CD14-positive monocyte (primary cell): ENCODE measurements at regions not wholly inside any gene's neighbourhood (a gene's known extent, or its start where the extent isn't known, plus 50 kb on each side); places are given as distances from the start of the nearest gene placed in this dataset.

Experiments used
- DNase-seq, 3 donors: peaks; one replicate each; pipeline ENCODE4 v3.0.0-alpha.2; 2011 to 2022
- H2AFZ ChIP-seq: 2 replicates; pipeline ENCODE4 v1.6.0; 2012; ENCODE audit warnings: mild to moderate bottlenecking, low read depth, low read length, inconsistent platforms; ENCODE audit not compliant: insufficient read depth, poor library complexity, severe bottlenecking
- H3K27ac ChIP-seq, 2 donors: 1 replicate in 1 of 2; 2 replicates in 1 of 2; pipeline ENCODE4 v1.5.1; 2012 to 2013; ENCODE audit warnings: low read length in 2 of 2, control low read depth in 1 of 2, inconsistent platforms in 1 of 2, low read depth in 1 of 2, mild to moderate bottlenecking in 1 of 2
- H3K27me3 ChIP-seq, 2 donors: one replicate each; pipeline versions ENCODE4 v1.6.0 to v1.6.1; 2011 to 2013; ENCODE audit warnings: low read length in 2 of 2; ENCODE audit not compliant: control insufficient read depth in 2 of 2, insufficient read depth in 2 of 2
- H3K36me3 ChIP-seq, 2 donors: replicated peaks in 1 of 2; 1 replicate in 1 of 2; 2 replicates in 1 of 2; pipeline versions ENCODE4 v1.5.1 to v1.6.1; 2012 to 2013; ENCODE audit warnings: low read length in 2 of 2, control low read depth in 1 of 2, inconsistent platforms in 1 of 2, mild to moderate bottlenecking in 1 of 2; ENCODE audit not compliant: insufficient read depth in 2 of 2, control insufficient read depth in 1 of 2
- H3K4me1 ChIP-seq, 2 donors: 1 replicate in 1 of 2; 2 replicates in 1 of 2; pipeline versions ENCODE4 v1.5.1 to v1.6.1; 2012 to 2013; ENCODE audit warnings: low read length in 2 of 2, control low read depth in 1 of 2, inconsistent platforms in 1 of 2, mild to moderate bottlenecking in 1 of 2, moderate library complexity in 1 of 2; ENCODE audit not compliant: insufficient read depth in 2 of 2, control insufficient read depth in 1 of 2
- H3K4me2 ChIP-seq: replicated peaks from 2 replicates; pipeline ENCODE3; 2012; ENCODE audit warnings: low read length, moderate library complexity, mild to moderate bottlenecking; ENCODE audit not compliant: poor library complexity, severe bottlenecking; ENCODE audit errors: extremely low read depth
- H3K4me3 ChIP-seq, 3 experiments: fragments of 200-600 bp in 1 of 3; sonication (generic) in 1 of 3; replicated peaks in 1 of 3; 1 replicate in 2 of 3; 2 replicates in 1 of 3; pipeline ENCODE4 v1.5.1; 2011 to 2013; ENCODE audit warnings: low read length in 3 of 3, mild to moderate bottlenecking in 3 of 3, control low read depth in 2 of 3, low read depth in 2 of 3, inconsistent platforms in 1 of 3, moderate library complexity in 1 of 3
- H3K79me2 ChIP-seq: 2 replicates; pipeline ENCODE4 v1.6.0; 2012; ENCODE audit warnings: mild to moderate bottlenecking, control low read depth, inconsistent platforms, low read length, moderate library complexity; ENCODE audit not compliant: insufficient read depth
- H3K9ac ChIP-seq: 2 replicates; pipeline ENCODE4 v1.6.0; 2017; ENCODE audit warnings: low read length, mild to moderate bottlenecking; ENCODE audit not compliant: insufficient read depth, poor library complexity, severe bottlenecking
- H3K9me3 ChIP-seq, 2 donors: replicated peaks in 1 of 2; 1 replicate in 1 of 2; 2 replicates in 1 of 2; pipeline versions ENCODE4 v1.5.1 to v1.6.1; 2012 to 2013; ENCODE audit warnings: low read length in 2 of 2, control low read depth in 1 of 2; ENCODE audit not compliant: control insufficient read depth in 1 of 2, insufficient read depth in 1 of 2
- H4K20me1 ChIP-seq: 2 replicates; pipeline ENCODE4 v1.6.0; 2012; ENCODE audit warnings: mild to moderate bottlenecking, low read length, control low read depth, moderate library complexity; ENCODE audit not compliant: insufficient read depth
- H3K27ac Mint-ChIP-seq, 7 donors: one replicate each; pipeline ENCODE4 v1.8.0; 2020; ENCODE audit warnings: mild to moderate bottlenecking in 7 of 7, mixed read lengths in 7 of 7, moderate library complexity in 6 of 7, inconsistent platforms in 2 of 7
- H3K27me3 Mint-ChIP-seq, 3 donors: one replicate each; pipeline ENCODE4 v1.8.0; 2021 to 2022; ENCODE audit warnings: low read depth in 3 of 3, mild to moderate bottlenecking in 3 of 3, mixed read lengths in 3 of 3, moderate library complexity in 3 of 3, inconsistent platforms in 1 of 3
- H3K36me3 Mint-ChIP-seq, 2 donors: one replicate each; pipeline ENCODE4 v1.8.0; 2020; ENCODE audit warnings: mixed read lengths in 2 of 2, inconsistent platforms in 1 of 2, mild to moderate bottlenecking in 1 of 2
- H3K4me1 Mint-ChIP-seq: one replicate; pipeline ENCODE4 v1.8.0; 2020; ENCODE audit warnings: mild to moderate bottlenecking, mixed read lengths
- H3K4me3 Mint-ChIP-seq, 2 donors: one replicate each; pipeline ENCODE4 v1.8.0; 2020; ENCODE audit warnings: mild to moderate bottlenecking in 2 of 2, mixed read lengths in 2 of 2, moderate library complexity in 1 of 2
- H3K9me3 Mint-ChIP-seq, 7 donors: one replicate each; pipeline ENCODE4 v1.8.0; 2020 to 2022; ENCODE audit warnings: mixed read lengths in 7 of 7, mild to moderate bottlenecking in 6 of 7, moderate library complexity in 6 of 7, inconsistent platforms in 2 of 7
- intact Hi-C, 2 donors: fragments of 100-400 bp; cut with micrococcal nuclease; formaldehyde crosslinking; loops; one replicate each; pipeline versions ENCODE4 v1.15.0 to v1.15.1; 2023
- TF ChIP-seq, protein P1 (sequence below): fragments of 200-600 bp; IDR thresholded peaks from one replicate; pipeline ENCODE4 v1.8.0; 2022; ENCODE audit warnings: antibody characterized with exemption, mild to moderate bottlenecking

DNA sequence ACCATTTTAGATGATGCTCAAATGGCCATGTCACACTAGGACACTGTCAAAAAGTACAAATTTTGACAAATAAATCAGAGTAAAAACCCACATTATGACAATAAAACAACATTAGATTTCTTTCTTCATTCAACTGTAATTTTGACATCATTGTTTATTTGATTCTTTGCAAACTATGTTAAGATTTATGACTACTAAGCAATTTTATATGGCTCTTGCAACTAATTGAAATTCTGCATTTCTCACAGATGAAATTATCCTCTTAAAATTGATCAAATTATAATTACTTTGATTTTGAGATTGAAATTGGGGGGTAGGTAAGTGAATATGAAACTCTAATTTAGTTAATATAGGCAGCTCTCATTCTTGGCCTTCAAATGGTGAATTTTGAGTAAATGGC lies 59.8 kb downstream of the ATOH1 start:
- Histone ChIP-seq H3K36me3 (no peaks in the 10 kb centered on the region), H4K20me1 (no peaks in the 10 kb centered on the region), H3K9ac (no peak overlapping the region), H3K4me1 (no peaks in the 10 kb centered on the region), H3K27ac (no peak overlapping the region), H3K9me3 (no peaks in the 10 kb centered on the region), H3K79me2 (no peaks in the 10 kb centered on the region), H3K4me2 (no peak overlapping the region), H3K27me3 (no peaks in the 10 kb centered on the region), H3K4me3 (no peak overlapping the region), H2AFZ (no peak overlapping the region)
- intact Hi-C loops: no loop called here
- DNase-seq: no peak
- H3K36me3 Mint-ChIP-seq: no peaks in the 10 kb centered on the region
- H3K4me1 Mint-ChIP-seq: no peaks in the 10 kb centered on the region
- no peak overlapping the region for H3K27ac Mint-ChIP-seq
- peaks cover 0 to 2% (median 2%) of the 10 kb centered on the region in 3 donors for H3K27me3 Mint-ChIP-seq
- H3K4me3 Mint-ChIP-seq: no peak overlapping the region
- no peaks in the 10 kb centered on the region for H3K9me3 Mint-ChIP-seq
- TF ChIP-seq, protein P1, sequence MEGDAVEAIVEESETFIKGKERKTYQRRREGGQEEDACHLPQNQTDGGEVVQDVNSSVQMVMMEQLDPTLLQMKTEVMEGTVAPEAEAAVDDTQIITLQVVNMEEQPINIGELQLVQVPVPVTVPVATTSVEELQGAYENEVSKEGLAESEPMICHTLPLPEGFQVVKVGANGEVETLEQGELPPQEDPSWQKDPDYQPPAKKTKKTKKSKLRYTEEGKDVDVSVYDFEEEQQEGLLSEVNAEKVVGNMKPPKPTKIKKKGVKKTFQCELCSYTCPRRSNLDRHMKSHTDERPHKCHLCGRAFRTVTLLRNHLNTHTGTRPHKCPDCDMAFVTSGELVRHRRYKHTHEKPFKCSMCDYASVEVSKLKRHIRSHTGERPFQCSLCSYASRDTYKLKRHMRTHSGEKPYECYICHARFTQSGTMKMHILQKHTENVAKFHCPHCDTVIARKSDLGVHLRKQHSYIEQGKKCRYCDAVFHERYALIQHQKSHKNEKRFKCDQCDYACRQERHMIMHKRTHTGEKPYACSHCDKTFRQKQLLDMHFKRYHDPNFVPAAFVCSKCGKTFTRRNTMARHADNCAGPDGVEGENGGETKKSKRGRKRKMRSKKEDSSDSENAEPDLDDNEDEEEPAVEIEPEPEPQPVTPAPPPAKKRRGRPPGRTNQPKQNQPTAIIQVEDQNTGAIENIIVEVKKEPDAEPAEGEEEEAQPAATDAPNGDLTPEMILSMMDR: no peak

DNA sequence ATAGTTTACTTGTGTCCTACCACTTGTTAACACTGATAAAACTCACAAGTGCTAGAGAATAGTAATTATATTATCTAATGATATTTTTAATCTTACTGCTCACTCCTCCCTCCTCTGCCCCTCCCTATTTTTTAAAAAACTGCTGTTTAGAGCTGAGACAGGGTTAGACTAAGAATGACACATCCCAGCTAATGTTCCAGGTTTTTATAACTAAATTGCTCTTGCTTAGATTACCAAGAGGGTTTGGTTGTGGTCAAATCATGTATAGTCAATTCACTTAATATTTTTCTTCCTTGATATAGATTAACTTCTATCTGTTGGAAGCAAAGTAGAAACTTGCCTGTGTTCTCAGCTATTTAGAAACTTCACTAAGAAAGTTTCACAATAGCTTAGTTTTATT lies 60.2 kb downstream of the ATOH1 start:
- H3K27ac Mint-ChIP-seq: no peak overlapping the region
- Histone ChIP-seq H2AFZ (no peak overlapping the region), H3K9me3 (no peaks in the 10 kb centered on the region), H3K27ac (no peak overlapping the region), H3K4me1 (no peaks in the 10 kb centered on the region), H3K36me3 (no peaks in the 10 kb centered on the region), H3K4me2 (no peak overlapping the region), H3K27me3 (no peaks in the 10 kb centered on the region), H3K9ac (no peak overlapping the region), H4K20me1 (no peaks in the 10 kb centered on the region), H3K79me2 (no peaks in the 10 kb centered on the region), H3K4me3 (no peak overlapping the region)
- H3K4me3 Mint-ChIP-seq: no peak overlapping the region
- H3K9me3 Mint-ChIP-seq: no peaks in the 10 kb centered on the region
- intact Hi-C loops: no loop called here
- H3K27me3 Mint-ChIP-seq: peaks cover 0 to 2% (median 2%) of the 10 kb centered on the region in 3 donors
- H3K4me1 Mint-ChIP-seq: no peaks in the 10 kb centered on the region
- TF ChIP-seq, protein P1: no peak
- no peak for DNase-seq
- no peaks in the 10 kb centered on the region for H3K36me3 Mint-ChIP-seq
